ENCODE measurements at regions not wholly inside any gene's neighbourhood (a gene's known extent, or its start where the extent isn't known, plus 50 kb on each side); places are given as distances from the start of the nearest gene placed in this dataset.

DNA sequence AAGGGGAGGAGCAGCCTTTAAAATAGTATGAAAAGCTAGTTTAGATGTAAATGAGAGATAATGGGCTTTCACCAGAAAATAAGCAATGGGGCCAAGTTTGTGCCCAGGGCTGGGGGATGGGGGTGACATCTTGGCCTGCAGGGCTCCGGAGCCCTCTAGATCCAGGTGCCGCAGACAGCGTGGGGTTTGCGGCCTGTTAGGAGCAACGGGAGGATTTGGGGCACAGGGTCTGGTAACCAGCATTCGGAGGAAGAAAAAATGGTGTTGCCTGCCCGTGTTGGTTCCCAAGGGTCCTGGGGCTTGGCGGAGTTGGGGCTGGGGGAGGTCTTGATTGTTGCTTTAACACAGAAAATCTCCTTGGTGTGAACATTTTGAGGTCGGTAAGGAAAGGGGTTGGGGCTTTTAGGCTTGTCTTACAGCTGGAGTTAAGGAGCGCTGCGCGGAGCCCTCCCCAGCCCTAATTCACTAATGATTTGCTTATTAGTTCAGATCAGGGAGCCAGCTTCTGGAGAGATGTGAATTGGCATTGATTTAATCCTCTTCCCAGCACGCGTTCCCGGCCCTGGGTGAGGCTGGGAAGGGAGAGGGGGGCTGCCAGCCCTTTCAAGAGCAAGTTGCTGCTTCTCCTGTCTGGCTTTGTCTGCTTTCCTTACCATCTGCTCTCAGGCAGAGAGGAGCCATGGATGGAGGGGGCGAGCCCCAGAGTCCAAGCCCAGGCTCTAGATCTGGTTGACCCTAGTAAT lies 443.4 kb downstream of the BCOR start:
- no peaks in the 10 kb centered on the region for H3K27me3 ChIP-seq (replicated peaks)
- no peaks in the 10 kb centered on the region for H3K4me1 ChIP-seq (replicated peaks)
- no peak overlapping the region for H3K27ac ChIP-seq
- no peaks in the 10 kb centered on the region for H3K9me3 ChIP-seq (replicated peaks)
- DNase-seq (ENCODE audit: low read depth in 1 of 2, low spot score in 2 of 2): no peak
- H3K36me3 ChIP-seq: no peaks in the 10 kb centered on the region
- no peak overlapping the region for H3K4me3 ChIP-seq

DNA sequence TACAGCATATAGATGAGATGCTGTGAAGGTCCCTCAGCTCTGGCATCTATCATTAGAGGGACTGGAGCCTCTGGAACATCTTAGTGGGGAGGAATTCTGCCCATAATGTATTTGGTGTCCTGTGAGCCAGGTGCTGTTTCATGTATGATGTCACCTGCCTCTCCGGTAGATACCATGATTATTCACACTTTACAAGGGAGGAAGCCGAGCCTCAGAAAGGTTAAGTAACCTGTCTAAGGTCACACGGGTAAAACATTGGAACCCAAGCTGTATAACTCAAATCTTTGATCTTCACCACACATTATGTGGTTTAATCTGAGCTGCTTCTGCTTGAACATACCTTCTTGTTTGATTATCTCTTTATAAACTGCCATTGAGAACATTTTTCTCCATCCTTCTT lies 442.8 kb downstream of the BCOR start:
- H3K27me3 ChIP-seq (replicated peaks): no peaks in the 10 kb centered on the region
- no peak overlapping the region for H3K4me3 ChIP-seq
- no peaks in the 10 kb centered on the region for H3K36me3 ChIP-seq
- H3K27ac ChIP-seq: no peak overlapping the region
- no peaks in the 10 kb centered on the region for H3K4me1 ChIP-seq (replicated peaks)
- no peaks in the 10 kb centered on the region for H3K9me3 ChIP-seq (replicated peaks)
- no peak for DNase-seq (ENCODE audit: low read depth in 1 of 2, low spot score in 2 of 2)

DNA sequence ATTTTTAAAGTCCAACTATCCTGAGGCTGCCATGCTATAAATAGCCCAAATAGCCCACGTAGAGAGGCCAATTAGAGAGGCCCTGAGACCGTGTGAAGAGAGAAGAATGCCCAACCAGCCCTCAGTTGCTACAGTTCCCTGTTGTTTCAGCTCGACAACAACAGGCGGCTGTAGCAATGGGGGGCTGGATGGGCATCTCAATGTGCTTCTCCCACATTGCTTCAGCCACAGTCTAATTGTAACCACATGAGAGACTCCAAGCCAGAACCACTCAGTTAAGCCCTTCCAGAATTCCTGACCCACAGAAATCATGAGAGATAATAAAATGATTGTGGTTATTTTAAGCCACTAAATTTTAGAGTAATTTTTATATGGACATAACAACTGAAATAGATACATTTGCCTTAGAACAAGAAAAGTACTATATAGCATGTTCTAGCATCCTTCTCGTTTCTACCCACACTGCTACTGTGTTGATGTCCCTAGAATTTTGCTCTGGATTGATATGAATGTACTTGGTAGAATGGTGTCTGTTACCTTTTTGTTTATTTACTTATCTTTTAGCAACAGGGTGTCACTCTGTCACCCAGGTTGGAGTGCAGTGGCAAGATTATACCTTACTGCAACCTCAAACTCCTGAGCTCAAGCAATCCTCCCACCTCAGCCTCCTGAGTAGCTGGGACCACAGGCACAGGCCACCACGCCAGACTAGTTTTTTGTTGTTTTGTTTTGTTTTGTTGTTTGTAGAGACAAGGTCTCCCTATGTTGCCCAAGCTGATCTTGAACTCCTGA lies 436.4 kb downstream of the BCOR start:
- Histone ChIP-seq H3K27me3 (replicated peaks) (no peaks in the 10 kb centered on the region), H3K36me3 (no peaks in the 10 kb centered on the region), H3K9me3 (replicated peaks) (no peaks in the 10 kb centered on the region), H3K4me3 (no peak overlapping the region), H3K27ac (no peak overlapping the region), H3K4me1 (replicated peaks) (peaks cover 11% of the 10 kb centered on the region)
- DNase-seq (ENCODE audit: low read depth in 1 of 2, low spot score in 2 of 2): no peak

DNA sequence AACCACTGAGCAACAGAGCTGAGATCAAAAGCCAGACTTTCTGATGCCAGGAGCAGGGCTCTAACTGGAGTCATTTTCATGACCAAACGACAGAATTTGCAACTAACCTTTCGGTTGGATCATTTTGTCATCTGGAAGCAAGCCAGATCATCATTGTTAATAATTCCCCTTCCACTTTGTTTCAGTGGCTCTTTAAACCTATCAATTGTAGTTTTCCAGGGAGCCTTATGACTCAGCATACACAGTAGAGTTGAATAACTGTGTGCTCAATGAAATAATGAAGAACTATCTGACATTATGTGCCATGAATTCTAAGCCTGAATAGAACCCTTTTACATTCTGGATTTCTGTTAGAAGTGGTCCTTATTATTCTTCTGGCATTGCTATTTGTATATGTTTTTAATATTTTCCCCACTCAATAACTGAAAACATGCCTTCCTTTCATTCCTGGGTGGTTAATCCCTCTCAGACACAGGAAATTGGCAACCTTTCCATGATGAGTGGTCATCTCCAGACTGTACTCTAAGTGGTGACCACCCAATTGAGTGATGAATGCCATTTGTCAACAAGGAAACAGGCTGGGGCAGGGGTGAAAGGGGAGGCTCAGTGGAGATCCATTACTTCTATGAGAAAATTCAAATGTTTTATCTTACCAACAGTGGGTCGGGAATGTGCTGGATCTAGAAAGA lies 431.8 kb downstream of the BCOR start:
- Histone ChIP-seq H3K36me3 (no peaks in the 10 kb centered on the region), H3K27me3 (replicated peaks) (no peaks in the 10 kb centered on the region), H3K9me3 (replicated peaks) (no peaks in the 10 kb centered on the region), H3K27ac (peak overlapping the region; percentile 28), H3K4me1 (replicated peaks) (peaks cover 29% of the 10 kb centered on the region), H3K4me3 (no peak overlapping the region)
- DNase-seq (ENCODE audit: low read depth in 1 of 2, low spot score in 2 of 2): peak in 1 of 2 experiments; percentile 33

- DNase-seq (ENCODE audit: low read depth in 1 of 2, low spot score in 2 of 2): peak in 1 of 2 experiments; percentile 2
- Histone ChIP-seq H3K4me3 (no peak overlapping the region), H3K27ac (no peak overlapping the region), H3K27me3 (replicated peaks) (no peaks in the 10 kb centered on the region), H3K9me3 (replicated peaks) (no peaks in the 10 kb centered on the region), H3K36me3 (no peaks in the 10 kb centered on the region), H3K4me1 (replicated peaks) (peaks cover 29% of the 10 kb centered on the region)
Observed at GRCh38 chrX:39667191-39667590, 430.6 kb downstream of the BCOR start.

DNA sequence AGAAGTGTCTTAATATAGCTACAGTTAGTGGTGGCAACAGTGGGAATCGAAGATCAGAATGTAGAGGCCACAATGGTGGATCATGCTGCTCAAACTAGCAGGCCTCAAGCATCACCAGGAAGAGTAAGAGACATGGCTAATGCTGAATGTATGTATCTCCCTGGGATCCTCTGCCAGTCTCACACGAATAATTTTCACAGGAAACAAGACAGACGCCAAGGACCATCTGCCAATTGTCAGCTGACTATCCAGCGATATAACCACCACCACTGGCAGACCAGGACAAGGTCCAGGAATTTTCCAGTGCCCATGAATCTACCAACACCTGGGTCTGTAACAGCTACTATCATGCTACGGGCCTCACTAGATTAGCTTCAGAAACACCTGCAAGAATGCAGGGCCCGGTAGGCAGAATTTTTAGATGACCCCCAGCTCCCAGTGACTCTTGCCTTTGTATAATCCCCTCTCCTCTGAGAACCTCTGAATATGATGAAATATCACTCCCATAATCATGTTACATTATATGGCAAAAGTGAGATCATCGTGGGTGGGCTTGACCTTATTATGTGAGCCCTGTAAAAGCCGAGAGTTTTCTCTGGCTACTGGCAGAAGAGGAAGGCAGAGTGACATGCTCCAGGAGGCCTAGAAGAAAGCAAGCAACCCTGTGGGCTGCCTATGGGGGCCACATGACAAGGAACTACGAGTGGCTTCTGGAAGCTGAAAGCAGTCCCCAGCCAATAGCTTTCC lies 429.8 kb downstream of the BCOR start:
- H3K9me3 ChIP-seq (replicated peaks): no peaks in the 10 kb centered on the region
- no peak overlapping the region for H3K27ac ChIP-seq
- peak in 1 of 2 experiments; percentile 1 for DNase-seq (ENCODE audit: low read depth in 1 of 2, low spot score in 2 of 2)
- no peaks in the 10 kb centered on the region for H3K36me3 ChIP-seq
- no peaks in the 10 kb centered on the region for H3K27me3 ChIP-seq (replicated peaks)
- H3K4me3 ChIP-seq: no peak overlapping the region
- peaks cover 29% of the 10 kb centered on the region for H3K4me1 ChIP-seq (replicated peaks)

DNA sequence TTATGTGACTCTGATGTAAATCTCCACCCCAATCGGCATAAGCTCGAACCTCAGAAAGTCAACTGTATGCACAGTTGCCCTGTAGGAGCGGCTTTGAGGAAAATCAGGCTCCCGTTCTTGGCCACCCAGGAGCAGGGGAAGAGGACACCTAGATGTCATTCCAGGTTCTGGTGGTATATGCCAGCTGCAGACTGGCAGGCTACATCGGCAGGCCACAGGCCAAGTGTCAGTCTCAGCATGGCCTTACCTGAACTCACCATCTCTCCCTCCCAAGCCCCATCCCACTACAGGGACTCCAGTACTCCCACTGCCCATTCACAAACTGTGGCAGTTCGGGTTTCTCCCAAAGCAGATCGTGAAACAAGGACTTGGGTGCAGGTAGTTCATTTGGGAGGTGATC lies 428.1 kb downstream of the BCOR start:
- no peak overlapping the region for H3K4me3 ChIP-seq
- no peaks in the 10 kb centered on the region for H3K36me3 ChIP-seq
- no peak overlapping the region for H3K27ac ChIP-seq
- no peaks in the 10 kb centered on the region for H3K27me3 ChIP-seq (replicated peaks)
- peaks cover 29% of the 10 kb centered on the region for H3K4me1 ChIP-seq (replicated peaks)
- no peaks in the 10 kb centered on the region for H3K9me3 ChIP-seq (replicated peaks)
- no peak for DNase-seq (ENCODE audit: low read depth in 1 of 2, low spot score in 2 of 2)

GRCh38 chrX:39670281-39670680 lies 427.5 kb downstream of the BCOR start:
- Histone ChIP-seq H3K4me1 (replicated peaks) (peaks cover 29% of the 10 kb centered on the region), H3K4me3 (no peak overlapping the region), H3K27me3 (replicated peaks) (no peaks in the 10 kb centered on the region), H3K36me3 (no peaks in the 10 kb centered on the region), H3K9me3 (replicated peaks) (no peaks in the 10 kb centered on the region), H3K27ac (no peak overlapping the region)
- DNase-seq (ENCODE audit: low read depth in 1 of 2, low spot score in 2 of 2): no peak

DNA sequence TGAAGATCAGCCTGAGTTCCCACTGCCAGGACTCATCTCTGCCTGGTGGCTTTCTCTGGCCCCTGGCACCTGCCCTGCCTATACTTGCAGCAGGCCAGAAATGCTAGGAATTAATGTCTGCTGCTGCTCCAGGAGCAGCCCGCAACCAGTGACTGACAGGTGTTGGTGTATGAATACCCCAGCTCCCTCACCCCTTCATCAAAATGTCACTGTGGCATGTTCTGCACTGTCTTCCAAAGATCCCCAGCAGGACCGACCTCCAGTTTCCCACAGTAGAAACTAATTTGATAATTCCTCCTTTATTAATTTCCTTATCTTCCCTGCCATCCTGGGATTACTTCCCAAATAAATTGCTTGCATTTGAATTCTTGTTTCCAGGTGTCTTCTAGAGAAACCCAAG lies 425.4 kb downstream of the BCOR start:
- Histone ChIP-seq H3K27me3 (replicated peaks) (no peaks in the 10 kb centered on the region), H3K27ac (no peak overlapping the region), H3K4me3 (no peak overlapping the region), H3K9me3 (replicated peaks) (no peaks in the 10 kb centered on the region), H3K36me3 (no peaks in the 10 kb centered on the region), H3K4me1 (replicated peaks) (peaks cover 10% of the 10 kb centered on the region)
- DNase-seq (ENCODE audit: low read depth in 1 of 2, low spot score in 2 of 2): no peak

- DNase-seq (ENCODE audit: low read depth in 1 of 2, low spot score in 2 of 2): no peak
- no peaks in the 10 kb centered on the region for H3K4me1 ChIP-seq (replicated peaks)
- H3K36me3 ChIP-seq: no peaks in the 10 kb centered on the region
- no peaks in the 10 kb centered on the region for H3K27me3 ChIP-seq (replicated peaks)
- no peak overlapping the region for H3K4me3 ChIP-seq
- no peaks in the 10 kb centered on the region for H3K9me3 ChIP-seq (replicated peaks)
- H3K27ac ChIP-seq: no peak overlapping the region
Observed at GRCh38 chrX:39674490-39675161, 423.1 kb downstream of the BCOR start.

DNA sequence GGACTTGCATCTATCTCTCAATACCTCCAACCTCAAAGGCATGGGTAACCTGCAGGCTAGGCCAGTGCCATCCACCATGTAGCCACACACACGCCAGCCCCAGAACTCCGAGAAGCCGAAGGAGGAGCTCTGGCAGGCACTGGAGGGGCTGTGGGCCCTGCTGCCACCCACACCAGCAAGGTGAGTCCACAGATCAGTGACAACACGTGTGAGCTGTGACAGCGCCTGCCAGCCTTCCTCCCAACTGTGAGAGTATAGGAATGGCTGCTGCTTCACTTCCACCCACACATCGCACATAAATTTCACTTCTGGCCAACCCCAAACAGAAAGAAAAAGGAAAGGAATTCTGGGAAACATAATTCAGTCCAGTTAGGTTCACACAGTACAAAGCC lies 422.6 kb downstream of the BCOR start:
- H3K27me3 ChIP-seq (replicated peaks): no peaks in the 10 kb centered on the region
- H3K27ac ChIP-seq: no peak overlapping the region
- no peaks in the 10 kb centered on the region for H3K9me3 ChIP-seq (replicated peaks)
- no peaks in the 10 kb centered on the region for H3K4me1 ChIP-seq (replicated peaks)
- no peaks in the 10 kb centered on the region for H3K36me3 ChIP-seq
- no peak for DNase-seq (ENCODE audit: low read depth in 1 of 2, low spot score in 2 of 2)
- no peak overlapping the region for H3K4me3 ChIP-seq

GRCh38 chrX:39675619-39676018 lies 422.1 kb downstream of the BCOR start:
- DNase-seq (ENCODE audit: low read depth in 1 of 2, low spot score in 2 of 2): no peak
- Histone ChIP-seq H3K36me3 (no peaks in the 10 kb centered on the region), H3K4me3 (no peak overlapping the region), H3K27me3 (replicated peaks) (no peaks in the 10 kb centered on the region), H3K27ac (no peak overlapping the region), H3K9me3 (replicated peaks) (no peaks in the 10 kb centered on the region), H3K4me1 (replicated peaks) (no peaks in the 10 kb centered on the region)

- Histone ChIP-seq H3K9me3 (replicated peaks) (no peaks in the 10 kb centered on the region), H3K27me3 (replicated peaks) (no peaks in the 10 kb centered on the region), H3K4me1 (replicated peaks) (no peaks in the 10 kb centered on the region), H3K27ac (no peak overlapping the region), H3K36me3 (no peaks in the 10 kb centered on the region), H3K4me3 (no peak overlapping the region)
- no peak for DNase-seq (ENCODE audit: low read depth in 1 of 2, low spot score in 2 of 2)
Observed at GRCh38 chrX:39676434-39676833, 421.3 kb downstream of the BCOR start.

Measured in SJSA1 (cell line).